A673 (cell line): ENCODE measurements at regions not wholly inside any gene's neighbourhood (a gene's known extent, or its start where the extent isn't known, plus 50 kb on each side); places are given as distances from the start of the nearest gene placed in this dataset.

Experiments
- EZH2 ChIP-seq: fragments of 200-600 bp; sonication (generic); IDR thresholded peaks from 2 replicates; pipeline ENCODE4 v1.6.1; 2017; ENCODE audit warnings: borderline replicate concordance, low read depth, mild to moderate bottlenecking, mixed read lengths, antibody characterized with exemption, low read length; ENCODE audit not compliant: poor library complexity, severe bottlenecking
- TF ChIP-seq, protein P1 (sequence below): fragments of 300-800, 200-600 bp; sonication (generic); conservative IDR thresholded peaks from 2 replicates; pipeline ENCODE4 v1.5.1; 2017; ENCODE audit warnings: low read depth, mild to moderate bottlenecking, antibody characterized with exemption, low read length, moderate library complexity, mixed read lengths

DNA sequence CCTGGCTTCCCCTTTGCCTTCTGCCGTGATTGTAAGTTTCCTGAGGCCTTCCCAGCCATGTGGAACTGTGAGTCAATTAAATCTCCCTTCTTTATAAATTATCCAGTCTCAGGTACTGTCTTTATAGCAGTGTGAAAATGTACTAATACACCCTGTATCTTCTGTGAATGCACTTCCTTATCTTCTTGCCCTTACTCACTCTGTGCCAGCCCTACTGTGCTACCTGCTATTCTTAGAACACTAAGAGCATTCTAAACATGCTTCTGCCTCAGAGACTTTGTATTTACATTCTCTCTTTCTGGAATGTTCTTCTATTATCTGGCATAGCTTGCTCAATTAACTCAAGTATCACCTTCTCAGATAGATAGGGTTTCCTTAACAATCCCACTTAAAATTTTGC is 164.4 kb upstream of the EDIL3 start:
- no peak for TF ChIP-seq EZH2
- TF ChIP-seq, protein P1, sequence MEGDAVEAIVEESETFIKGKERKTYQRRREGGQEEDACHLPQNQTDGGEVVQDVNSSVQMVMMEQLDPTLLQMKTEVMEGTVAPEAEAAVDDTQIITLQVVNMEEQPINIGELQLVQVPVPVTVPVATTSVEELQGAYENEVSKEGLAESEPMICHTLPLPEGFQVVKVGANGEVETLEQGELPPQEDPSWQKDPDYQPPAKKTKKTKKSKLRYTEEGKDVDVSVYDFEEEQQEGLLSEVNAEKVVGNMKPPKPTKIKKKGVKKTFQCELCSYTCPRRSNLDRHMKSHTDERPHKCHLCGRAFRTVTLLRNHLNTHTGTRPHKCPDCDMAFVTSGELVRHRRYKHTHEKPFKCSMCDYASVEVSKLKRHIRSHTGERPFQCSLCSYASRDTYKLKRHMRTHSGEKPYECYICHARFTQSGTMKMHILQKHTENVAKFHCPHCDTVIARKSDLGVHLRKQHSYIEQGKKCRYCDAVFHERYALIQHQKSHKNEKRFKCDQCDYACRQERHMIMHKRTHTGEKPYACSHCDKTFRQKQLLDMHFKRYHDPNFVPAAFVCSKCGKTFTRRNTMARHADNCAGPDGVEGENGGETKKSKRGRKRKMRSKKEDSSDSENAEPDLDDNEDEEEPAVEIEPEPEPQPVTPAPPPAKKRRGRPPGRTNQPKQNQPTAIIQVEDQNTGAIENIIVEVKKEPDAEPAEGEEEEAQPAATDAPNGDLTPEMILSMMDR: no peak
